ENCODE measurements at regions not wholly inside any gene's neighbourhood (a gene's known extent, or its start where the extent isn't known, plus 50 kb on each side); places are given as distances from the start of the nearest gene placed in this dataset.
A peak's percentile ranks its signal among the peaks of the same experiment; 100 is the strongest.

- Histone ChIP-seq H4K5ac (ENCODE audit: insufficient read length, low read depth, low read length) (no peak overlapping the region), H2BK20ac (ENCODE audit: low read depth, low read length, poor library complexity, severe bottlenecking) (no peak overlapping the region), H4K20me1 (ENCODE audit: control insufficient read depth, insufficient read depth, insufficient read length) (no peaks in the 10 kb centered on the region), H3K9ac (ENCODE audit: extremely low read depth, insufficient read length, low read length) (no peak overlapping the region), H2BK120ac (ENCODE audit: low read depth, low read length, poor library complexity, severe bottlenecking) (no peak overlapping the region), H3K9me3 (ENCODE audit: control insufficient read depth, low read depth, low read length) (no peaks in the 10 kb centered on the region), H4K8ac (replicated peaks; ENCODE audit: insufficient read length, low read depth, low read length) (no peak overlapping the region), H3K23ac (ENCODE audit: insufficient read length, low read depth, low read length) (no peak overlapping the region), H3K4me1 (ENCODE audit: insufficient read depth, low read length) (no peaks in the 10 kb centered on the region; the same call in 1 of the 2 replicates), H2BK15ac (ENCODE audit: low read depth, low read length) (no peak overlapping the region), H3K4ac (ENCODE audit: low read depth, low read length) (no peak overlapping the region), H3K79me1 (ENCODE audit: insufficient read depth, low read depth, low read length, poor library complexity, severe bottlenecking) (no peaks in the 10 kb centered on the region), H3K56ac (ENCODE audit: insufficient read length, low read depth, low read length) (no peak overlapping the region), H2AFZ (ENCODE audit: low read length) (no peak overlapping the region), H3T11ph (ENCODE audit: low read length) (no peak overlapping the region), H3K23me2 (ENCODE audit: insufficient read length, low read depth, low read length, poor library complexity, severe bottlenecking) (no peaks in the 10 kb centered on the region), H3K27ac (ENCODE audit: insufficient read length, low read depth, low read length) (no peak overlapping the region), H3K18ac (ENCODE audit: insufficient read length, low read depth, low read length) (no peak overlapping the region), H2AK5ac (ENCODE audit: insufficient read length, low read length) (no peak overlapping the region), H2BK5ac (ENCODE audit: insufficient read length, low read length) (no peak overlapping the region), H4K91ac (ENCODE audit: insufficient read length, low read depth, low read length) (no peak overlapping the region), H3K4me2 (ENCODE audit: insufficient read depth, insufficient read length, low read length) (no peak overlapping the region), H3K79me2 (ENCODE audit: insufficient read depth, low read length) (no peaks in the 10 kb centered on the region), H3K14ac (ENCODE audit: insufficient read depth, low read length) (no peak overlapping the region), H3K27me3 (ENCODE audit: insufficient read depth, low read length) (no peaks in the 10 kb centered on the region), H2BK12ac (ENCODE audit: insufficient read length, low read depth, low read length) (no peak overlapping the region)
- Mint-ChIP-seq H3K9me3 (peaks cover 2 to 11% of the 10 kb centered on the region in 2 experiments; a peak in 3 of 5 replicates), H3K4me1 (peaks cover 15 to 16% of the 10 kb centered on the region in 2 experiments), H3K27me3 (ENCODE audit: low read depth) (no peaks in the 10 kb centered on the region), H3K4me3 (no peak overlapping the region), H3K36me3 (ENCODE audit: insufficient read depth in 1 of 3, low read depth in 3 of 3) (peaks cover 0 to 4% (median 0%) of the 10 kb centered on the region in 3 experiments; a peak in 1 of 7 replicates), H3K27ac (peak overlapping the region in 2 of 3 experiments; percentile 36 to 45; a peak in 1 of 7 replicates)
- TF ChIP-seq CTCF (conservative IDR thresholded peaks at IDR 0.05), result no peak
- no CpG with 5 or more reads among the region's 7 CpGs for WGBS (ENCODE audit: extremely low coverage, insufficient read length, low lambda C conversion rate)
- DNase-seq, result no peak
Observed at GRCh38 chr20:53819973-53820451, 226.4 kb upstream of the ZNF217 start.
